WI38 (cell line): ENCODE measurements at regions not wholly inside any gene's neighbourhood (a gene's known extent, or its start where the extent isn't known, plus 50 kb on each side); places are given as distances from the start of the nearest gene placed in this dataset.

ENCODE experiments used
- H3K4me3 ChIP-seq: 2 replicates; pipeline ENCODE4 v1.5.1; 2011; ENCODE audit warnings: low read depth, mild to moderate bottlenecking, control low read depth, low read length
- TF ChIP-seq, protein P1 (sequence below): IDR thresholded peaks from 2 replicates; pipeline ENCODE4 v1.5.1; 2012; ENCODE audit warnings: low read depth, mild to moderate bottlenecking, control low read depth, low read length

DNA sequence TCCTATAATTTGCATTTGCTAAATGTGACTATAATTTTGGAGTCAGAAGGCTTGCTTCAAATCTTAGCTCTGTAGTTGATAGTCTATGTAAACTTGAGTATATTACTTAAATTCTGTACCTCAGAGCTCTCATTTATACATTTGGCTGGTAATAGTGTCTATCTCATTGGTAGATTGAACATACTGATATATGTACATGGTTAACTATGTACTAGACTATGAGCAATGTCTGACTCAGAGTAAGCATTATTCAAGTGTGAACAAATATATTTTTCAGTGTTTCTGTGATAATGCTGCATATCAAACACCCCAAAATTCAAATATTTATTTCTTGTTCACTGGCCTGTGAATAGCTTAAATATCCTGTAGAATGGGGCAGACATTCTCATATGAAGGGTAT is 1568.9 kb upstream of the PABPC4L start:
- TF ChIP-seq, protein P1, sequence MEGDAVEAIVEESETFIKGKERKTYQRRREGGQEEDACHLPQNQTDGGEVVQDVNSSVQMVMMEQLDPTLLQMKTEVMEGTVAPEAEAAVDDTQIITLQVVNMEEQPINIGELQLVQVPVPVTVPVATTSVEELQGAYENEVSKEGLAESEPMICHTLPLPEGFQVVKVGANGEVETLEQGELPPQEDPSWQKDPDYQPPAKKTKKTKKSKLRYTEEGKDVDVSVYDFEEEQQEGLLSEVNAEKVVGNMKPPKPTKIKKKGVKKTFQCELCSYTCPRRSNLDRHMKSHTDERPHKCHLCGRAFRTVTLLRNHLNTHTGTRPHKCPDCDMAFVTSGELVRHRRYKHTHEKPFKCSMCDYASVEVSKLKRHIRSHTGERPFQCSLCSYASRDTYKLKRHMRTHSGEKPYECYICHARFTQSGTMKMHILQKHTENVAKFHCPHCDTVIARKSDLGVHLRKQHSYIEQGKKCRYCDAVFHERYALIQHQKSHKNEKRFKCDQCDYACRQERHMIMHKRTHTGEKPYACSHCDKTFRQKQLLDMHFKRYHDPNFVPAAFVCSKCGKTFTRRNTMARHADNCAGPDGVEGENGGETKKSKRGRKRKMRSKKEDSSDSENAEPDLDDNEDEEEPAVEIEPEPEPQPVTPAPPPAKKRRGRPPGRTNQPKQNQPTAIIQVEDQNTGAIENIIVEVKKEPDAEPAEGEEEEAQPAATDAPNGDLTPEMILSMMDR: no peak
- H3K4me3 ChIP-seq: no peak overlapping the region

DNA sequence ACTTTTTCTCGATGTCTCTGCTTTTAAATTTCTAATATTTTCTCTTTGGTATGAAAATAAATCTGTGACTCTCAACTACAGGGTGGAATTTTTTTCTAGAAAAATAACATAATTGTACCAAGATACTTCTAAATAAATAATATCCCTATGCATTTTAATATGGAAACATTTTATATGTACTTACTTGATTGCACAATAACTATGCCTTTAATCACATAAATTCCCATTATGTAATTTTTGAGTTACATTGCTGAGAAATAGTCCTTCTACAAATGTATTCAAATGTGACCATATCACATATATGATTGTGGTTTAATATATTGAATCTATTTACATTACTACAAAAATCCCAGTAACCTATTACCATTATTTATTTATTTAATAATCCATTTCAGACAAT is 1543.3 kb upstream of the PABPC4L start:
- no peak overlapping the region for H3K4me3 ChIP-seq
- TF ChIP-seq, protein P1: no peak

DNA sequence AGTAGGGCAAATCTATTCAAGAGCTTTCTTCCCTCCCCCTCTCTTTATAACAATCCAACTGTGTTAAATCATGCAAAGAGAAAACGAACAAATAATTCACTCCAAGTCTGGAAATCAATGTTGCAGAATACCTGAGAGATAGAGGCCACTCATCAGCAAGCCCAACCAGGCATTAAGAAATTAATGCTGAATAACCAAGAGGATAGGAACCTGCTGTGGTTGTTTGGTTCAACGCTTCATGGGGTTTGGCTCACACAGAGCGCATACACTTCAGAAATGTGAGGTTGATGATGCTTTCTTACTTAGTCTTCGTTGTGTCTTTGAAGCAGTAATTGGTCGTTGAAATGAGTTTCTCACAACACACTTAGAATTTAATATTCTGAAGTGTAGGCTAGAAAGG is 1540.0 kb upstream of the PABPC4L start:
- H3K4me3 ChIP-seq: no peak overlapping the region
- TF ChIP-seq, protein P1: no peak

DNA sequence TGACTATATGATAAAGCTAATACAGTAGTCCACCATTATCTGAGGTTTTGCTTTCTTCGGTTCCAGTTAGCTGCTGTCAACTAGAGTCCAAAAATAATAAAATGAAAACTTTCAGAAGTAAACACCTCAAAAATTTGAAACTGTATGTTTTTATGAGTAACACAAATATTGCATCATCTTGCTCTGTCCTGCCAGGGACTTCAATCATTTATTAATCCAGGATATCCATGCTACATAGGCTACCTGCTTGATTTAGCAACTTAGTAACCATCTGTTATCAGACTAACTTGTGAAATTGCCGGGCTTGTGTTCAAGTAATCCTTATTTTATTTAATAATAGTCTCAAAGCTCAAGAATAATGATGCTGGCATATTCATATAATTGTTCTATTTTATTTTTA is 1537.8 kb upstream of the PABPC4L start:
- TF ChIP-seq, protein P1: no peak
- no peak overlapping the region for H3K4me3 ChIP-seq

DNA sequence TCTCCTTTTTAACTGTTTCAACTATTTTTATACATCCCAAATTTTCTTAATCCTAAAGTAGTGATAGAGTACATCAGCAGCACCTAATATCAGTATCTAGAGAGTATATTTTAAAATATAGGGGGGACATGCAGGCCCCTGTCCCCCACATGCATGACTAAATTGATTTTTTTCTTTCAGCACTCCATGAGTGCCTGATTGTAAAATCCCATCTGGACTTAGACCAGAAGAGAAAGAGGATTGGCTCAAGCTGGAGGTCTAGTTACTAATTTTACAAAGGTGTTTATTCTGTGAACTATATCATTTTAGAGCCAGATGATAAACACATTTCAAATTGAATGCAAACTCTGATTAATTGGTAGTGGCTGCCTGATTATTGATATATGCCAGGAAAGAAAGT is 1533.9 kb upstream of the PABPC4L start:
- no peak overlapping the region for H3K4me3 ChIP-seq
- TF ChIP-seq, protein P1: no peak

DNA sequence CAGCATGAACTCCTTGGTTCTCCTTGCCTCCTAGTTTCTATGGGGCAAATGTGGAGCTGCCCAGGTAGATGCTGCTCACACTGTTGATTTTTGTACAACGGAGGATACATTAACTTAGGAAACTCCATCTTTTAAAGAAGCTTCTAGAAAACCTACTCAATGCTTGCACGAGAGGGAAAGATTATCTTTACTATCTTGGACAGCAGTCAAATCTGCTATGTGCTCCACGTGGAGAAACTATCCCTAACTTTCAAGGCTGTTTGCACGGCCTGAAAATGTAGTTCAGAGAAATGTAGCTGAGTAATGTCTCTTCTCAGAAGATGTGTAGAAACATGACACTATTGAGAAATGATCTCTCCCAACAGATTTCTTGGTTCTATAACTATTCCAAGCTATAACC is 1530.9 kb upstream of the PABPC4L start:
- no peak overlapping the region for H3K4me3 ChIP-seq
- TF ChIP-seq, protein P1: no peak

DNA sequence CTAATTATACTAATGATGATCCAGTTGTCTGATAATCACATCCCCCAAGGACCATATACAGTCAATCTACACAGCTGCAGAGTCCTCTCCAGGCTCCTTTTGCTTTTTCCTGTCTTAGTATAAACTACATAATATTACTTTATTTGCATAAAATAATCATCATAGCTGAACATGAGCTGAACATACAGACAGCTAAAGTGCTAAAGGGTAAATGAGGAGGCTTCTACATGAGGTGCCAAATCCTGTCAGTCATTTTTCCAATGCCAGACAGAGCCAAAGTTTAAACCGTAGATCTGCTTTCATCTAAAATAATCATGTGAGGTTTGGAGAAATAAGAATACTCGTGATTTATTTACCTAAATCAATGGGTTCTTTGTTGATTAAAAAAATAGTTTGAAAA is 1530.1 kb upstream of the PABPC4L start:
- TF ChIP-seq, protein P1: no peak

More for the DNA sequence above, 1530.1 kb upstream of the PABPC4L start:
- H3K4me3 ChIP-seq: no peak overlapping the region
